ENCODE measurements at regions not wholly inside any gene's neighbourhood (a gene's known extent, or its start where the extent isn't known, plus 50 kb on each side); places are given as distances from the start of the nearest gene placed in this dataset.

DNA sequence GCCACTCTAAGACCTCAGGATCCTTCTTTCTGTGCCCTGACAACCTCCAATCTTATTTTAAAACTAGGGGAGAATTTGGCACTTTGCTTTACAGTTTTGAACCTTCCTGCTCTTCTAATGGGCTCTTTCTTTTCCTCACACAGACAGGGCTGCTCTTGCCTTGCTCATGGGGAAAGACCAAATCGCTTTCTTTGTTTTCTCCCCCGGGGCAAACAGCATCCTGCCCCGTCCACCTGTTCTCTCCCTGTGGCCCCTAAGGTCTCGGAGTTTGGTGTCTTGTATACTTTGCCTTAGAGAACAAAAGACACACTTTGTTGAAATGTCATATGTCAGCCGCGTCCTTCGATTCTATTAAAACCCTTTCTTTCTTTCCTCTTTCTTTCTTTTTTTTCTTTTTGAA is 306.7 kb upstream of the SALL1 start:
- H3K27me3 ChIP-seq (ENCODE audit: insufficient read depth, low read length), result no peaks in the 10 kb centered on the region
- no peak overlapping the region for H3K4me3 ChIP-seq (ENCODE audit: low read length)
- no peak overlapping the region for H2AFZ ChIP-seq (ENCODE audit: low read depth, low read length)
- H3K9me3 ChIP-seq (ENCODE audit: low read length), result no peaks in the 10 kb centered on the region
- H3K4me1 ChIP-seq (ENCODE audit: insufficient read depth, low read length), result peaks cover 28% of the 10 kb centered on the region
- no peaks in the 10 kb centered on the region for H3K36me3 ChIP-seq (ENCODE audit: insufficient read depth, low read length)

DNA sequence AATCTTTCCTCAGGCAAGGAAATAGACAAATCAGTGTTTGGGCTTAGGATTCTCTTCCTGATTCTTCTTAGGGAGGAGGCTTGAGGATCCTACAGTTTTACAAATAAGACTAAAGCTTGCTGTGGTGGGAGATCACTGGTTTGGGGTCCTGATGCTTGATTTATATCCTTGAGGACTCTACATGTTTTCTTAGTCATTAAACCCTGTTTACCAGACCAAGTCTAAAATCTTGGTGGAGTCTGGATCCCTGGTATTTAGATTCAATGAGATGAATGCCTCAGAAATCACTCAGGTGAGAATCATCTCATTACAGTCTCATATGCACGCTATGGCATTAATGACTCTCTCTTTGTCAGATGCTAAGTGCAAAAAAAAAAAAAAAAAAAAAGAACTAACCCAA is 304.3 kb upstream of the SALL1 start:
- Histone ChIP-seq H3K36me3 (ENCODE audit: insufficient read depth, low read length) (no peaks in the 10 kb centered on the region), H3K9me3 (ENCODE audit: low read length) (no peaks in the 10 kb centered on the region), H3K27me3 (ENCODE audit: insufficient read depth, low read length) (no peaks in the 10 kb centered on the region), H2AFZ (ENCODE audit: low read depth, low read length) (no peak overlapping the region), H3K4me1 (ENCODE audit: insufficient read depth, low read length) (peaks cover 29% of the 10 kb centered on the region), H3K4me3 (ENCODE audit: low read length) (no peak overlapping the region)

DNA sequence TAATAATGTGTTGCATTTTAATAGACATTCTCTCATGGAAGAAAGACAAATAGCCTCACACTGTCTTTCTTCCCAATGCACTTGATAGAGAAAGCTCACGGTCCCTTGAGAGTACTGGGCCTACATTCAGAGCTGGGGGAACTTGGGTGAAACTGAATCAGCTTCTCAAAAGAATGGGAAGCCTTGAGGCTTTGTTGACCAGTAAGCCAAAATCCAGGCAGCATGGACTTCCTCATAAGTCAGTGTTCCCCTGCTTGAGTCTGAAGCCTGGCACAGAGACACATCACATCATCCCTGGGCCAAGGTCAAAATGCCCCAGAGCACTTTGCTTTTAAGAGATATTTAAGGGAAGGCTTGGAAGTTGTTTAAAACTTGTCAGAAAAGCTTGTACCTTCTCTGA is 302.2 kb upstream of the SALL1 start:
- no peaks in the 10 kb centered on the region for H3K36me3 ChIP-seq (ENCODE audit: insufficient read depth, low read length)
- H2AFZ ChIP-seq (ENCODE audit: low read depth, low read length), result no peak overlapping the region
- H3K9me3 ChIP-seq (ENCODE audit: low read length), result no peaks in the 10 kb centered on the region
- H3K4me3 ChIP-seq (ENCODE audit: low read length), result no peak overlapping the region
- H3K4me1 ChIP-seq (ENCODE audit: insufficient read depth, low read length), result peaks cover 21% of the 10 kb centered on the region
- H3K27me3 ChIP-seq (ENCODE audit: insufficient read depth, low read length), result no peaks in the 10 kb centered on the region

DNA sequence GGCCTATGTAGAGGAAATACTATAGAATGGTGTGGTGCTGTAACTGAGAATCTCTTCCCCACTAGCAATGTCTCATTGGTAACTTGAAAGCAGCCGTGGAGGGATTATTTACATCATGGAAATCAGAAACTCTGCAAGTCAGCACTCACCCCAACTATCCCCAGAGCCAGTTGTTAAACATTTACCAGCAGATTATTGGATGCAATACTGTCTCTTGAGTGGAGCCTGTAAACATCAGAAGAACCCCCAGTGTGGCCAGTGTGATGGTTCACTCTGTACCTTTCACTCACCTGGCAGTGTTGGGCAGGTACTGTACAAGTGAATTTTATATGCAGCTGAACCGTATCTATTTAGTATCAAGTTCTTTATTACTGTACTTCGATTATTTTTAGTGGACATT is 299.8 kb upstream of the SALL1 start:
- Histone ChIP-seq H3K27me3 (ENCODE audit: insufficient read depth, low read length) (no peaks in the 10 kb centered on the region), H3K4me3 (ENCODE audit: low read length) (no peak overlapping the region), H2AFZ (ENCODE audit: low read depth, low read length) (no peak overlapping the region), H3K36me3 (ENCODE audit: insufficient read depth, low read length) (no peaks in the 10 kb centered on the region), H3K9me3 (ENCODE audit: low read length) (no peaks in the 10 kb centered on the region), H3K4me1 (ENCODE audit: insufficient read depth, low read length) (peaks cover 7% of the 10 kb centered on the region)

DNA sequence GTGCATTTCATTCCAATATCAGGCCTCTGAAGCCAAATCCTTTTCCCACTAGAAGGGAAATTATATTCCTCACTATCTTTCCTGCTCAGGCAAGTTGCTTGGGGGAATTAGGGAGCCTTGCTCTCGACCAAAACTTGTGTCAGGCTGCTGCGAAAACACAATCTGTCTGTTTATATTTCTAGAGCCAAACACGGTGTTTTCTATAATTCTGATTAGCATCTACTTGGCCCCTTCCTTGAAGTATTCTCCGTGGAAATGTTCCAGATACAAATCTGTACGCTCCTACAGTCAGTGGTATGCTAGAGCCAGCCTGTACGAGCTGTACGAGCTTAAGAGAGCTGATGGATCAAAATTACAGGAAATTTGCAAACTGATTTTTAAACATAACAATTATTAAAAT is 299.3 kb upstream of the SALL1 start:
- Histone ChIP-seq H3K9me3 (ENCODE audit: low read length) (no peaks in the 10 kb centered on the region), H2AFZ (ENCODE audit: low read depth, low read length) (no peak overlapping the region), H3K27me3 (ENCODE audit: insufficient read depth, low read length) (no peaks in the 10 kb centered on the region), H3K4me3 (ENCODE audit: low read length) (no peak overlapping the region), H3K36me3 (ENCODE audit: insufficient read depth, low read length) (no peaks in the 10 kb centered on the region), H3K4me1 (ENCODE audit: insufficient read depth, low read length) (peaks cover 7% of the 10 kb centered on the region)

DNA sequence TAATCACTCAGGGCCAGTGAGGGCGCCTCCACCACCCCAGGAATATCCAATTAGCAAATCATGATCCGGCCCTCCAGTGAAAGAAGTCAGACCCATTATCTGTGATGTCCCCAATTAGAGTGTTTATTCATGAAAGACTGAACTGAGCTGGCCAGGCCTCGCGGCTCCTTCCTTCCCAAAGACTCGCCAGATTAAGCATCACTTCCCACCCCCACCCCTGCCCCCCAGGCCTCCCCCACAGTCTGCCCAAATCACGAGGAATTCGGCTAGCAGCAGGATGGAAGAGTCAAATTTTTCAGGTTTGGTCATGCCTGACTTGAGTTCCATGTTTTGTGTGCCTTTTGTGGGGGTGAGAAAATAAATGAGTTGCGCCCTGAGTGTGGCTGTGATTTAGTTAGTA is 298.4 kb upstream of the SALL1 start:
- Histone ChIP-seq H3K27me3 (ENCODE audit: insufficient read depth, low read length) (no peaks in the 10 kb centered on the region), H3K4me1 (ENCODE audit: insufficient read depth, low read length) (peaks cover 7% of the 10 kb centered on the region), H3K9me3 (ENCODE audit: low read length) (no peaks in the 10 kb centered on the region), H3K36me3 (ENCODE audit: insufficient read depth, low read length) (no peaks in the 10 kb centered on the region), H3K4me3 (ENCODE audit: low read length) (no peak overlapping the region), H2AFZ (ENCODE audit: low read depth, low read length) (no peak overlapping the region)

DNA sequence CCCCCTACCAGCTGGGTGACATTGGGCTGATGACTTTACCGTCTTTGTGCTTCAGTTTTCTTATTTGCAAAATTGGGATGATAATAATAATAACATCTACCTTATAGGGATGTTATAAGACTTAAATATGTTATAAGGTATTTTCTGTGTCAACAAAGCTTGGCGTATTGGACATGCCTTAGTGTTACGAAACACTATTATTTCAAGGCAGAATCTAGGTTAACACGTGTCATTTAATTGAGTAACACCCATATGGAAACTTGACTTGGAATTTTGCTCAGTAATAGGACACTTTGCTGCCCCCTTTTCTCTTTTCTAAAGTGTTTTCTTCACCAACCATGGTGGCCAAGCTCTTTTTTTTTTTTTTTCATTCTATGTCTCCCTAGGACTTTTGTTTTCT is 294.2 kb upstream of the SALL1 start:
- no peak overlapping the region for H3K4me3 ChIP-seq (ENCODE audit: low read length)
- peaks cover 31% of the 10 kb centered on the region for H3K4me1 ChIP-seq (ENCODE audit: insufficient read depth, low read length)
- no peak overlapping the region for H2AFZ ChIP-seq (ENCODE audit: low read depth, low read length)
- no peaks in the 10 kb centered on the region for H3K9me3 ChIP-seq (ENCODE audit: low read length)
- no peaks in the 10 kb centered on the region for H3K27me3 ChIP-seq (ENCODE audit: insufficient read depth, low read length)
- H3K36me3 ChIP-seq (ENCODE audit: insufficient read depth, low read length), result no peaks in the 10 kb centered on the region

DNA sequence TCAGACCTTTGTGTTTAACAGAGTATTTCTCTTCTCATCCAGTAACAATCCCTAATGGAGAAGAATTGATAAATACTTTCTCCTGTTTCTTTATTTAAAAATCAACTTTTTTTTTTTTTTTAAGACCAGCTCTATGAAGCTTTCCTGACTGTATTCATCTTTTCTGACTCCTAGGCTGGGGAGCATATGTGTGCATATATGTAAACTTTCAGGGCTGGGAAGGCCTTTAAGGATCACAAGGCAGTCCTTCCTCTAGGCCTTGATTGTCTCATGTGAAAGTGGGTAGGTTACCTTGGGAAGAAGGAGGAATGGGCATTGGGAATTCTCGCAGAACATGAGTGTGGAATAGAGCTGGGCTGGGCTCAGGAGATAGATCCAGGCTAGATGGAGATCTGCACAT is 292.9 kb upstream of the SALL1 start:
- Histone ChIP-seq H3K4me1 (ENCODE audit: insufficient read depth, low read length) (peaks cover 42% of the 10 kb centered on the region), H3K4me3 (ENCODE audit: low read length) (no peak overlapping the region), H3K27me3 (ENCODE audit: insufficient read depth, low read length) (no peaks in the 10 kb centered on the region), H3K36me3 (ENCODE audit: insufficient read depth, low read length) (no peaks in the 10 kb centered on the region), H3K9me3 (ENCODE audit: low read length) (no peaks in the 10 kb centered on the region), H2AFZ (ENCODE audit: low read depth, low read length) (no peak overlapping the region)

DNA sequence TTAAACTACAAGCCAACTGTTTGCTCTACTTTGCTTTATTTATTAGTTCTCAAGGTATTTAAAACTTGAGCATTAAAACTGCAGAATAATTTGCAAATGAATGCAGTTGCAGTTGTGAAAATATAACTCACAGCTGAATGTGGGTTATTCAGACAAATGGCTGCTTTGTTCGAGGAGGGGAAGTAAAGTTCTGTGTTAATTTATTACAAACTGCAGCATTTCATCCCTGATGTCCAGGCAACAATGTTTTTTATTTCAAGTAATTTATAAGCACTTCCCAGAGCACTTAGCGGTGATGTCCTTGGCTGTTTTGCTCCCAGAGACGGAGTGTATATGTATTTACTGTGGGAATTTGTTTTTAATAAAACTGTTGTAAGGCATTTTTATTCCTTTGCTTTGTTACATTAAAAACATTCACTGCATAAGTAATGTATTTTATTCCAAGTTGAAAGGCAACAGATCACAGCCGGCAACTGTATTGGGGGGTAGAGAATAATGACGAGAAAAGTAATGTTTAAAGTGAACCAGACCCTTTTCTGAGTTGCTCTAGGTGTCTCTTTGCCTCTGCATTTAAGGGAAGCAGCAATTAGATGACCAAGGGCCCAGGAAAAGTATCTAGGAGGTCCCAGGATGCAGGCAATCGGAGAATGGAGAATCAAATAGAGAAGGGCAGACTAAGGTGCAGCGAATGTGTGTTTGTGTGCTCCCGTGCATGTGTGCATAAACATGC is 291.2 kb upstream of the SALL1 start:
- Histone ChIP-seq H3K4me1 (ENCODE audit: insufficient read depth, low read length) (peaks cover 42% of the 10 kb centered on the region), H3K4me3 (ENCODE audit: low read length) (no peak overlapping the region), H3K9me3 (ENCODE audit: low read length) (no peaks in the 10 kb centered on the region), H2AFZ (ENCODE audit: low read depth, low read length) (no peak overlapping the region), H3K27me3 (ENCODE audit: insufficient read depth, low read length) (no peaks in the 10 kb centered on the region), H3K36me3 (ENCODE audit: insufficient read depth, low read length) (no peaks in the 10 kb centered on the region)

DNA sequence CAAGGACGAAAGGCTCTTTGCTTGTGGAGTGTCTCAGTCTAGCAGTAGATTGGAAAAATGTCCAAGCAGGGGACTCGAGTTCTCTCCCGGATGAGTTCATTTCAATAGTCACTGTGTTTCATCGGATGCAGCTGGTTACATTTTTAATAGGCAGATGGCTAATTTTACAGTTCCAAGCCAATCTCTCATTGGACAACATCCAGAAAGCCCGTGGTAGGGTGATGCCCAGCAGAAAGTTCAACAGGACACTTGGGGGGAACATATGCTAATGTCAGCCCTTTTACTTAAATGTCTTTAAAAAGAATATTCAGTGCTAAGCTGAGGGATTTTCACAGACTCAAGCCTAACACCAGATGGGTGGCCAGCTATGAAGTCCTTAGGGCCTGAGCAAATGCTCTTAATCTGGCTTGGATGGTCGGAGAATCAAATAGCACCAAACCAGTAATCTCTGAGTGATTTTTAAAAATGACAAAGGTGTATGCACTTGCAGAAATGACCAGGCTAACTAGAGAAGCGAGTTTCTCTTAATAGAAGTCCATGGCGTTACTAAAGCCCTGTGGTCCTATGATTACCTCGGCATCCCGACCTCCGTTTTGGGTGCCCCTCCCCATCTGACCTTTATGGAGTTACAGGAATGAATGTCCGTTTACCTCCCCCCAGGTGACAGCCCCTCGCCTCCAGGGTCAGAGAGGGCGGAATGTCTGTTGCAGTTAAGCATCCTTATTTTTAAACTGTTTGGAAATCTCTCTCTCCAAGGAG is 289.2 kb upstream of the SALL1 start:
- Histone ChIP-seq H3K27me3 (ENCODE audit: insufficient read depth, low read length) (no peaks in the 10 kb centered on the region), H3K4me1 (ENCODE audit: insufficient read depth, low read length) (peaks cover 42% of the 10 kb centered on the region), H3K4me3 (ENCODE audit: low read length) (no peak overlapping the region), H3K9me3 (ENCODE audit: low read length) (no peaks in the 10 kb centered on the region), H2AFZ (ENCODE audit: low read depth, low read length) (peak overlapping the region; percentile 74), H3K36me3 (ENCODE audit: insufficient read depth, low read length) (no peaks in the 10 kb centered on the region)

DNA sequence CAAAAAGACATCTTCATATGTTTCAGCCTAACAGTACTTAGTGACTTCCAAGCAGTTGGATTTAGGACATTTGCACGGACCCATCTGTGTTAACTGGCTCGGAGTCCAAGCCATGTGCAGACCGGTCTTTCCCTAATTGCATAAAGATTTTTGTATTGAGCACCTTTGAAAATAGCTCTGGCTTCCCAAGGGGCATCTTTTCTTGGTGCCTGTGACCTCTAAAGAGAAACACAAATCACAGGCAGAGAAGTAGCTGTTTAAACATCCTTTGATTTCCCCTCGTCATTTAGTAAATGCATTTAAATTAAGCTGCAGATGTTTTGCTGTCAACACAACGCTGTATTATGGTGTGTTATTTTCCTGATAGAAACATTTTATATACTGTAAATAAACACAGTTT is 288.2 kb upstream of the SALL1 start:
- Histone ChIP-seq H3K27me3 (ENCODE audit: insufficient read depth, low read length) (no peaks in the 10 kb centered on the region), H3K4me3 (ENCODE audit: low read length) (no peak overlapping the region), H3K4me1 (ENCODE audit: insufficient read depth, low read length) (peaks cover 42% of the 10 kb centered on the region), H2AFZ (ENCODE audit: low read depth, low read length) (no peak overlapping the region), H3K36me3 (ENCODE audit: insufficient read depth, low read length) (no peaks in the 10 kb centered on the region), H3K9me3 (ENCODE audit: low read length) (peaks cover 4% of the 10 kb centered on the region)

DNA sequence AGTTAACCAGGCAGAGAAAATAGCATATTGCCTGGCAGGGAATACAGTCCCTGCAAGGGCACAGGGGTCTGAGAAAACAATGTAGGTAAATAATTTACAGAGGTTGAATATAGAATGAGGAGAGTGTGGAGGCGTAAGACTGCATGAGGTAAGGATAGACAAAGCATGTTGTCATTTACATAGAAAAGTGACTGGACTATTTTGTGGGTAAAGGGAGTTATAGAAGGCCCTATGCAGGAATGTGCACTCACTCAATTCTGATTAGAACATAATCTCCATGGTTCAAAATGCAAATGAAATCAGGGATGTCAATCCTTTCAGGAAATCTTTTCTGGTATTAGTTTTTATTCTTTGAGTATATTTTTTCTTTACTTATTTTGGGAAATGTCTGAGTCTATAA is 285.7 kb upstream of the SALL1 start:
- Histone ChIP-seq H3K4me1 (ENCODE audit: insufficient read depth, low read length) (peaks cover 26% of the 10 kb centered on the region), H3K9me3 (ENCODE audit: low read length) (peaks cover 4% of the 10 kb centered on the region), H3K36me3 (ENCODE audit: insufficient read depth, low read length) (no peaks in the 10 kb centered on the region), H2AFZ (ENCODE audit: low read depth, low read length) (no peak overlapping the region), H3K27me3 (ENCODE audit: insufficient read depth, low read length) (no peaks in the 10 kb centered on the region), H3K4me3 (ENCODE audit: low read length) (no peak overlapping the region)

DNA sequence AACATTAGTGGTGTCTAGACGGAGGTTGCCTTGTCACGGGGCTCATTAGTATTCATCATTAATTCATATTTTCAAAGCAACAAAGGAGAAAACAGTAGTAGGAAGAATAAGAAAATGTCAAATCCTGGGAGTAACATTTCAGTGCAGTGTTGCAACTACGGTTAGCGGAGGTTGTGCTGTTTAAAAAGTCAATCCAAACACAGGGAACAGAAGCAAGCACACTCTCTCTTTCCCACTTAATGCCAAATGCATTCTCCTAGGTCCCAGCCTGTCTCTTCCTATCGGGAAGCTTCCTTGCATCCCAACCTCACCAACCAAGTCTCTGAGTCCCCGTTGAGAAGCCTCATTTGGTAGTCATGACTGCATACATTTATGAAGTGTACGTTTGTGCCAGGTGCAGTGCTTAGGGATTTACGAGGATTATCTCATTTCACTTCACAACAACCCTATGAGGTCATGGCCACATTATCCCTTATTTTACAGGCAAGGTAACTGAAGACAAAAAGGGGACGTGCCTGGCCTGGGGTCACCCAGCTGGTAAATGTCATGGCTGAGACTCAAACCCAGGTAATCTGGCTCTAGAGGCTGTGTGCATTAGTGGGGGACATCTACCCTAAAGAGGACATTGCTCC is 283.6 kb upstream of the SALL1 start:
- H3K4me3 ChIP-seq (ENCODE audit: low read length), result no peak overlapping the region
- no peaks in the 10 kb centered on the region for H3K27me3 ChIP-seq (ENCODE audit: insufficient read depth, low read length)
- H3K36me3 ChIP-seq (ENCODE audit: insufficient read depth, low read length), result no peaks in the 10 kb centered on the region
- H3K9me3 ChIP-seq (ENCODE audit: low read length), result peaks cover 4% of the 10 kb centered on the region
- H3K4me1 ChIP-seq (ENCODE audit: insufficient read depth, low read length), result peaks cover 5% of the 10 kb centered on the region
- H2AFZ ChIP-seq (ENCODE audit: low read depth, low read length), result no peak overlapping the region

All from neuron (in vitro differentiated cells).